HG03159 (cell line): ENCODE measurements at regions not wholly inside any gene's neighbourhood (a gene's known extent, or its start where the extent isn't known, plus 50 kb on each side); places are given as distances from the start of the nearest gene placed in this dataset.
"Not testable (repeated sequence)": the region's sequence is repeated elsewhere in the genome, so short reads cannot be mapped to it uniquely, and the experiment has no call there.

ENCODE experiments used
- ATAC-seq: cut with Tn5 transposase; IDR thresholded peaks from one replicate; pipeline ENCODE4 v1.9.1; 2021; ENCODE audit warnings: mild to moderate bottlenecking, moderate library complexity; ENCODE audit not compliant: unreplicated experiment

- ATAC-seq, result no peak
These were observed 283.8 kb upstream of the FRG2C start for GRCh38 chr3:75380276-75380771.

DNA sequence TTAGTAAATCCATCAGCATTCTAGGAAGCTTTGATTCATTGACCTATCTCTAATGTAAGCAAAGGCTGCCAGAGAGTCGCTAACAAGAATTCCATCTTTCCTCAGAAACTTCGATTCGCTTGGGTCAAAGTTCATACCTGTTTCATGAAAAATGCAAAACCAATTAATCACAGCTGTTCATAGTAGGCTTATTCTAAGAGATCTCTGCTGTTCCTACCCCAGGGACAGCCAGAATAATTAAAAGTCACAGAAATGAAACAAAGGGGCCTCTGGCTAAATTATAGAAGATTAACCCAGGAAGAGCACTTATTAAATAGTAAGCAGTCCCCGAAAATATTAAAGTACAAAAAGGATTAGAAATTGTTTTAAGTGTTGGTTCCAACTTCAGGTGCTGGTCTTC lies 280.1 kb upstream of the FRG2C start:
- not testable (repeated sequence) for ATAC-seq

- not testable (repeated sequence) for ATAC-seq
These were observed 275.5 kb upstream of the FRG2C start for GRCh38 chr3:75388486-75389124.

DNA sequence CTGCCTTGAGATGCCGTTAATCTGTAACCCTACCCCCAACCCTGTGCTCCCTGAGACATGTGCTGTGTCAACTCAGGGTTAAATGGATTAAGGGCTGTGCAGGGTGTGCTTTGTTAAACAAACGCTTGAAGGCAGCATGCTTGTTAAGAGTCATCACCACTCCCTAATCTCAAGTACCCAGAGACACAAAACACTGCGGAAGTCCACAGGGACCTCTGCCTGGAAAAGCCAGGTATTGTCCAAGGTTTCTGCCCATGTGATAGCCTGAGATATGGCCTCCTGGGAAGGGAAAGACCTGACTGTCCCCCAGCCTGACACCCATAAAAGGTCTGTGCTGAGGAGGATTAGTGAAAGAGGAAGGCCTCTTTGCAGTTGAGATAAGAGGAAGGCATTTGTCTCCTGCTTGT lies 270.8 kb upstream of the FRG2C start:
- ATAC-seq, result not testable (repeated sequence)

DNA sequence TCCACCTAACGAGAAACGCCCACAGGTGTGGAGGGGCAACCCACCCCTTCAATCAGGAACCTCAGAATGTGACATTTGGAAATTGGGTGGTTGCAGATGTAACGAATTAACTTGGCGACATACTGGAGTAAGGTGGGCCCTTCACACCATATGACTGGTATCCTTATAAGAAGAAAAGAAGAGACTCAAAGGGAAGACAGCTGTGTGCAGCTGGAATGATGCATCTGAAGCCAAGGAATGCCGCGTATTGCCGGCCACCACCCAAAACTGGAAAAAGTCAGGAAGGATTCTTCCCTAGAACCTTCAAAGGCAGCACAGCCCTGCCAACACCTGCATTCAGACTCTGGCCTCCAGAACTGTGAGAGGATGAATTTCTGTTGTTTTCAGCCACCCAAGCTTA lies 270.0 kb upstream of the FRG2C start:
- ATAC-seq, result not testable (repeated sequence)

DNA sequence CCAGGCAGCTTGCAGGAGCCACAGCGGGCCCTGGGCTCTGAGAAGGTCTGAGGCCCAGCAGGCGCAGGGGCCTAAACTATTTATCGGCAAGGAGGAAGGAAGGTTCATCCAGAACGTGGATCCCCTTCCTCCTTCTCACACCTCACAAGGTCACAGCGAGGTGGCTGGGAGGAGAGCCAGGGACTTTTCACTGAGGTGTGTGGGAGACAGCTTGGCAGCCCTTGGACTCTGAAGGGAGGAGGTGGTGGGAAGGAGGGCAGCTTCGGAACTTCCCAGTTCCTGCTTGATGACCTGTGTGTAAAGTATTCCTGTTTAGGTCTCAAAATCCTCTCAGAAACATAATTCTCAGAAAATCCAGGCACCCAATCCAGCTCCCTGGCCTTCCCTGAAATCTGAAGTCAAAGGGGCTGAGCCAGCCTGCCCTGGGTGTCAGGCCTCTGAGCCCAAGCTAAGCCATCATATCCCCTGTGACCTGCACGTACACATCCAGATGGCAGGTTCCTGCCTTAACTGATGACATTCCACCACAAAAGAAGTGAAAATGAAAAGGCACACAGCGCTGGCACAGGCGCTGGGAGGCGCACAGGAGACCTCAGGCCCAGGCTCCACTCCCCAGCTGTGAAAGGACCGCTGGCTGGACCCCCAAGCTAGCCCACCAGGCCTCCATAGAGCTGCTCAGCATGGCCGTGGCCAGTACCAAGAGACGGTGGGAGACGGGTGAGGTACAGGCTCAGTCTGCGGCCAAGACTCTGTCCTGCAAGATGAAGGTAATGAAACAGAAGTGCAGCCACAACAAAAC lies 269.4 kb upstream of the FRG2C start:
- not testable (repeated sequence) for ATAC-seq

GRCh38 chr3:75395580-75396315 lies 268.4 kb upstream of the FRG2C start:
- no peak for ATAC-seq

DNA sequence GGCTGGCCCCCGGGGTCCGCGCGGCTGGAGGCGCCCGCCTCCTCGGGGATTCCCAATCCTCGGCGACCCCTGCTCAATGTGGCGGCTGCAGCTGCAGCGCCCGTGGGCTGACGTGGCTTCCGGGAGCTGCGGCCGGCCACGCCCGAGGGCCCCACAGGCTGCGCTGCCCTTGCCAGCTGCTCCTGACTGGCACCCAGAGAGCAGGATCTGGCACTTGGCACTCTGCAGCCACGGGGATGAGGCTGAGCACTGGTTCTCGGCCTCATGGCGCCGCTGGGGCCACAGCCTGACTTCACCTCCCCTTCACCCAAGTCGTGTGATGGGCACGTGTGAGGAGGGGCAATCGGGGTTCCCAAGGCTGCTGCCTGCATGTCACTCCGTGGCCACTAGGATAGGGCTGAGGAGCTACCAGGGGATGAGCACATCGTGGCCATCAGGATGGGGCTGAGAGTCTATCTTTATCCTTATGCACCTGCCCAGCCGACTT lies 267.8 kb upstream of the FRG2C start:
- no peak for ATAC-seq

GRCh38 chr3:75397486-75397885 lies 266.6 kb upstream of the FRG2C start:
- ATAC-seq, result not testable (repeated sequence)

- not testable (repeated sequence) for ATAC-seq
These were observed 241.8 kb upstream of the FRG2C start for GRCh38 chr3:75422101-75422945.

DNA sequence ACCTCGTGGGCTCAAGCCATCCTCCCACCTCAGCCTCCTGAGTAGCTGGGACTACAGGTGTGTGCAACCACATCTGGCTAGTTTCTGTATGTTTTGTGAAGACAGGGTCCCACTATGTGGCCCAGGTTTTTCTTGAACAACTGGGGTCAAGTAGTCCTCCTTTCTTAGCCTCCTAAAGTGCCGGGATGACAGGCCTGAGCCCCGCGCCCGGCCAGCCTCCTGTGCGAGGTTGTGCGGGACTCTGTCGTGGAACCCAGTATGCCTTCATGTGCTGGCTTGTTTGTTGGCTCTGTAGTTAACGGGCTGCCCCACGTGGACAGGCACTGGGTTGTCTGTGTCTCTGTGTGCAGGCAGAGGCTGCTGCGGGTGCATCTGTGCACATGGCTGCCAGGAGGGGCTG lies 238.7 kb upstream of the FRG2C start:
- ATAC-seq, result not testable (repeated sequence)

DNA sequence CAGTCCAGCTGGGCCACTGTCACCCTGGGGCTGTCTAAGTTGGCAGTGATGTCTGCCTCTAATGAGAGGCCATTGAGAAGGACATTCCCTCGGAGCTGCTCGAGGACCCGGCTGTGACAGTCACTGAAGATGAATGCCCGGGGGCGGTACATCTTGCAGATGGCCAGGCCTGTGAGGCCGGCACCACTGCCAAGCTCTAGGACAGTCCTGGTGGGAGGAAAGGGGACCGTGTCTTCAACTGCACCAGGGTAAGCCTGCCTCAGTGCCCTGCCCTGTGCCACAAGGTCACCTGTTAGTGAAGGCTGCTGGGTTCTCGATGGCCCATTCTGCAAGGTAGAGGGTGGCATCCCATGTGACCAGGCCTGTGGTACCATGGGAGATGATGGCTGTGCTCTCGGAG lies 236.6 kb upstream of the FRG2C start:
- ATAC-seq, result not testable (repeated sequence)

DNA sequence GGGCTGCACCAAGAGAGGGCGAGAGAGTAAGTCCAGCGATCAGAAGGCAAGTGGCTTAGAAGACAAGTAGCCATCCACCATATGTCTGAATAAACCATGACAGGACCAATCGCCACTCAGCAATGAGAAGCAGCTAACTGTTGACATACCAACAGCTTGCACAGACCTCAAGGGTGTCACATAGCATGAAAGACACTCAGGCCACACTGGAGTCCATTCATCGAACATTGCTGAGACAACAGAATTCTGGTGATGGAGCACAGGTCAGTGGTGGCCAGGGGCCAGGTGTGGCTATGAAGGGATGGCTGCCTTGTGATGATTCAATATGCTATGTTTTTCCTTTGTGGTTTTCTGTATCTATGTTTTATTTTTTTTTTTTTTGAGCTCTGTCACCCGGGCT lies 236.2 kb upstream of the FRG2C start:
- not testable (repeated sequence) for ATAC-seq

DNA sequence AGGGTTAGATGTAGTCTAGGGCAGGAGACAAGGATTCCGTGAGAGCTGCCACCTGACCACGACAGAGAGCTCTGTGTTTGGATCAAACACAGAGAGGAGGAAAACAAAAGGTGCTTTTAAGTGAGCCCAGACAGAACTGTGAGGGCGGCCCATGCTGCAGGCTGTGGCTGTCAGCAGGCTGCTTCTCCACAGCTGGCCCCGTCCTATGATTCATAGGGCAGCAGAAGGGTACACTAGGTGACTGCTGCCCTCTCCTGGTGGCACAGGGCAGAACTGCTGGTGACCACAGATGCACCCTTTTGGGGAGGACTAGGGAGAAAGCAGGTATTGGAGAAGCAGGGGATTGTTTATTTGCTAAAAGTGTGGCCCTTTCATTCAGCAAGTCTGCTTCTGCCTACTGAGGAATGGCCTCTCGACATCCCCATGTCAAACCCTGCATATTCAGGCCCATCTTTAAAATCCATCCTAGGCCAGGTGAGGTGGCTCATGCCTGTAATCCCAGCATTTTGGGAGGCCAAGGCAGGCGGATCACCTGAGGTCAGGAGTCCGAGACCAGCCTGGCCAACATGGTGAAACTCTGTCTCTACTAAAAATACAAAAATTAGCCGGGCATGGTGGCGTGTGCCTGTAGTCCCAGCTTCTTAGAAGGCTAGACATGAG lies 234.4 kb upstream of the FRG2C start:
- not testable (repeated sequence) for ATAC-seq

DNA sequence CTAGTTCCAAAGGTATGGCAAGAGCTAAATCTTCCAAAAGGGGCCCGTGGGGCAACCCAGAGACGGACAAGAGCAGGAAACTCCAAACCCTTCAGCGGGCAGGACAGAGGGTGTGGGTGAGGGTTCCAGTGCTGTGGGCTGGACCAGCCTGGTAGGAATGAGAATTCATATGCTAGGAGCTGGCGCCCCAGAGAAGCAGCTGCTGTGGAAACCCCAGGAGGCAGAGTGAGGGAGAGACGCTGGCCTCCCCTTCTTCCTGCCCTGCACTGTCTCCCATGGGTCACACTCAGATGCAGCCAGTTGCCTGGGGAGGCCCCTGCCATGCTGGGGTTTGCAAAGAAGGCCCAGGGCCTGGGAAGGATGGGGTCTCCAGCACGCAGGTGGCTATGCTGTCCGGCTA lies 233.7 kb upstream of the FRG2C start:
- ATAC-seq, result not testable (repeated sequence)

GRCh38 chr3:75431120-75431519 lies 233.0 kb upstream of the FRG2C start:
- not testable (repeated sequence) for ATAC-seq

GRCh38 chr3:75432466-75432865 lies 231.7 kb upstream of the FRG2C start:
- not testable (repeated sequence) for ATAC-seq

GRCh38 chr3:75432885-75433284 lies 231.2 kb upstream of the FRG2C start:
- ATAC-seq, result not testable (repeated sequence)

- ATAC-seq, result not testable (repeated sequence)
These were observed 230.8 kb upstream of the FRG2C start for GRCh38 chr3:75433295-75433694.
